GM10248 (cell line): ENCODE measurements at regions not wholly inside any gene's neighbourhood (a gene's known extent, or its start where the extent isn't known, plus 50 kb on each side); places are given as distances from the start of the nearest gene placed in this dataset.

Experiments used
- CTCF ChIA-PET: fragments of 300-600 bp; sonication (Branson Sonifier 250); formaldehyde crosslinking; extraction: SDS; loops from one replicate; lab custom pipeline; 2021; ENCODE audit warnings: antibody characterized with exemption; lab: Yijun Ruan, JAX
- POLR2A ChIA-PET: fragments of 350-650 bp; sonication (Branson Sonifier 250); formaldehyde crosslinking; extraction: SDS; loops from one replicate; lab custom pipeline; 2020; ENCODE audit warnings: antibody characterized with exemption; lab: Yijun Ruan, JAX
- DNase-seq: peaks from one replicate; pipeline ENCODE4 v3.0.0; 2012; ENCODE audit errors: extremely low spot score
- CTCF ChIP-seq: IDR thresholded peaks from 2 replicates; pipeline ENCODE4 v1.5.1; 2012; ENCODE audit warnings: mild to moderate bottlenecking, low read depth; ENCODE audit errors: extremely low read depth, missing control alignments, control extremely low read depth

GRCh38 chr1:221884821-221885220 is 142.9 kb upstream of the DUSP10 start:
- DNase-seq = no peak
- ChIA-PET POLR2A (no interaction called here), CTCF (no interaction called here)
- TF ChIP-seq CTCF = no peak

GRCh38 chr1:221881805-221882581 is 140.1 kb upstream of the DUSP10 start:
- ChIA-PET POLR2A (no interaction called here), CTCF (interaction anchor here (0.7 kb wide), 1 partner anchor 13 kb away, joined by 3 read pairs; no protein-coding TSS in a partner anchor)
- no peak for TF ChIP-seq CTCF
- DNase-seq = no peak

- no peak for DNase-seq
- POLR2A ChIA-PET = no interaction called here
- no peak for TF ChIP-seq CTCF
- CTCF ChIA-PET = interaction anchor here (0.8 to 1.1 kb wide), 2 partner anchors 11 to 20 kb away, joined by 3 read pairs; no protein-coding TSS in a partner anchor
Measured at GRCh38 chr1:221880182-221880581, 138.3 kb upstream of the DUSP10 start.

- POLR2A ChIA-PET = no interaction called here
- CTCF ChIA-PET = interaction anchor here (1.0 to 1.7 kb wide), 5 partner anchors 14 to 63 kb away, joined by 3 to 6 read pairs (median 3); no protein-coding TSS in a partner anchor
- DNase-seq = peak; percentile 34
- TF ChIP-seq CTCF = no peak
Measured at GRCh38 chr1:221878134-221878533, 136.2 kb upstream of the DUSP10 start.

- POLR2A ChIA-PET = no interaction called here
- CTCF ChIA-PET = interaction anchor here (0.7 to 1.4 kb wide), 3 partner anchors 13 to 30 kb away, joined by 3 to 4 read pairs (median 3); no protein-coding TSS in a partner anchor
- no peak for TF ChIP-seq CTCF
- DNase-seq = no peak
Measured at GRCh38 chr1:221877311-221877710, 135.4 kb upstream of the DUSP10 start.

- no peak for DNase-seq
- ChIA-PET POLR2A (interaction anchor here (0.6 kb wide), 2 partner anchors 85 to 133 kb away, joined by 3 to 8 read pairs; partner anchors contain the start of gene DUSP10), CTCF (interaction anchor here (1.0 to 1.1 kb wide), 3 partner anchors 11 to 41 kb away, joined by 3 to 5 read pairs (median 3); no protein-coding TSS in a partner anchor)
- no peak for TF ChIP-seq CTCF
Measured at GRCh38 chr1:221875004-221875330, 133.1 kb upstream of the DUSP10 start.
